ENCODE measurements at regions not wholly inside any gene's neighbourhood (a gene's known extent, or its start where the extent isn't known, plus 50 kb on each side); places are given as distances from the start of the nearest gene placed in this dataset.

- no peaks in the 10 kb centered on the region for H3K36me3 ChIP-seq (ENCODE audit: insufficient read depth, low read length)
- H3F3A ChIP-seq (ENCODE audit: low read depth), result no peaks in the 10 kb centered on the region
- H3K4me2 ChIP-seq (ENCODE audit: low read depth, low read length, poor library complexity, severe bottlenecking), result no peak overlapping the region
- no peaks in the 10 kb centered on the region for H3K4me1 ChIP-seq (ENCODE audit: insufficient read depth, low read length, poor library complexity, severe bottlenecking)
- TF ChIP-seq EZH2phosphoT487 (IDR thresholded peaks at IDR 0.05; ENCODE audit: borderline replicate concordance), result no peak
- TF ChIP-seq CTCF (conservative IDR thresholded peaks at IDR 0.05; ENCODE audit: low read length), result no peak
- H3K9me2 ChIP-seq (replicated peaks; ENCODE audit: low read depth, low read length), result no peaks in the 10 kb centered on the region
- H4K20me1 ChIP-seq (ENCODE audit: insufficient read depth, low read length, poor library complexity, severe bottlenecking), result no peaks in the 10 kb centered on the region
- no peaks in the 10 kb centered on the region for H3K79me2 ChIP-seq (ENCODE audit: insufficient read depth, low read length)
- no peak overlapping the region for H3K9ac ChIP-seq (ENCODE audit: low read depth, low read length, poor library complexity, severe bottlenecking)
- no peaks in the 10 kb centered on the region for H3K27me3 ChIP-seq (ENCODE audit: insufficient read depth, low read length, poor library complexity, severe bottlenecking)
- no peak overlapping the region for H2AFZ ChIP-seq (ENCODE audit: low read length)
- no peak overlapping the region for H3K4me3 ChIP-seq (ENCODE audit: low read length, poor library complexity, severe bottlenecking)
- H3K9me3 ChIP-seq (ENCODE audit: insufficient read depth, low read depth, low read length), result no peaks in the 10 kb centered on the region
Measured at GRCh38 chr12:78306236-78306635, 475.5 kb downstream of the NAV3 start.

- H3K4me1 ChIP-seq (ENCODE audit: insufficient read depth, low read length, poor library complexity, severe bottlenecking), result no peaks in the 10 kb centered on the region
- no peaks in the 10 kb centered on the region for H3K79me2 ChIP-seq (ENCODE audit: insufficient read depth, low read length)
- no peaks in the 10 kb centered on the region for H4K20me1 ChIP-seq (ENCODE audit: insufficient read depth, low read length, poor library complexity, severe bottlenecking)
- TF ChIP-seq EZH2phosphoT487 (IDR thresholded peaks at IDR 0.05; ENCODE audit: borderline replicate concordance) (no peak), CTCF (conservative IDR thresholded peaks at IDR 0.05; ENCODE audit: low read length) (no peak)
- H3K9me2 ChIP-seq (replicated peaks; ENCODE audit: low read depth, low read length), result no peaks in the 10 kb centered on the region
- no peaks in the 10 kb centered on the region for H3K9me3 ChIP-seq (ENCODE audit: insufficient read depth, low read depth, low read length)
- no peaks in the 10 kb centered on the region for H3K27me3 ChIP-seq (ENCODE audit: insufficient read depth, low read length, poor library complexity, severe bottlenecking)
- H3F3A ChIP-seq (ENCODE audit: low read depth), result no peaks in the 10 kb centered on the region
- no peak overlapping the region for H3K9ac ChIP-seq (ENCODE audit: low read depth, low read length, poor library complexity, severe bottlenecking)
- no peak overlapping the region for H3K4me2 ChIP-seq (ENCODE audit: low read depth, low read length, poor library complexity, severe bottlenecking)
- H3K36me3 ChIP-seq (ENCODE audit: insufficient read depth, low read length), result no peaks in the 10 kb centered on the region
- H3K4me3 ChIP-seq (ENCODE audit: low read length, poor library complexity, severe bottlenecking), result no peak overlapping the region
- H2AFZ ChIP-seq (ENCODE audit: low read length), result no peak overlapping the region
Measured at GRCh38 chr12:78308701-78309100, 478.0 kb downstream of the NAV3 start.

GRCh38 chr12:78315028-78315427, 484.3 kb downstream of the NAV3 start:
- no peaks in the 10 kb centered on the region for H3K27me3 ChIP-seq (ENCODE audit: insufficient read depth, low read length, poor library complexity, severe bottlenecking)
- no peak overlapping the region for H3K4me3 ChIP-seq (ENCODE audit: low read length, poor library complexity, severe bottlenecking)
- no peaks in the 10 kb centered on the region for H3K36me3 ChIP-seq (ENCODE audit: insufficient read depth, low read length)
- no peaks in the 10 kb centered on the region for H4K20me1 ChIP-seq (ENCODE audit: insufficient read depth, low read length, poor library complexity, severe bottlenecking)
- no peaks in the 10 kb centered on the region for H3F3A ChIP-seq (ENCODE audit: low read depth)
- H3K9ac ChIP-seq (ENCODE audit: low read depth, low read length, poor library complexity, severe bottlenecking), result no peak overlapping the region
- no peak overlapping the region for H3K4me2 ChIP-seq (ENCODE audit: low read depth, low read length, poor library complexity, severe bottlenecking)
- no peaks in the 10 kb centered on the region for H3K4me1 ChIP-seq (ENCODE audit: insufficient read depth, low read length, poor library complexity, severe bottlenecking)
- no peak overlapping the region for H2AFZ ChIP-seq (ENCODE audit: low read length)
- H3K79me2 ChIP-seq (ENCODE audit: insufficient read depth, low read length), result no peaks in the 10 kb centered on the region
- no peaks in the 10 kb centered on the region for H3K9me2 ChIP-seq (replicated peaks; ENCODE audit: low read depth, low read length)
- TF ChIP-seq CTCF (conservative IDR thresholded peaks at IDR 0.05; ENCODE audit: low read length) (no peak), EZH2phosphoT487 (IDR thresholded peaks at IDR 0.05; ENCODE audit: borderline replicate concordance) (no peak)
- no peaks in the 10 kb centered on the region for H3K9me3 ChIP-seq (ENCODE audit: insufficient read depth, low read depth, low read length)

Measured in Loucy (cell line).